ENCODE measurements at regions not wholly inside any gene's neighbourhood (a gene's known extent, or its start where the extent isn't known, plus 50 kb on each side); places are given as distances from the start of the nearest gene placed in this dataset.

- ChIA-PET CTCF (no interaction called here), POLR2A (ENCODE audit: unreplicated experiment) (no interaction called here)
- Histone ChIP-seq H2AK5ac (ENCODE audit: low read depth, low read length) (peak overlapping the region; percentile 89), H3K9me3 (ENCODE audit: control insufficient read depth, insufficient read depth, low read length) (no peaks in the 10 kb centered on the region), H4K20me1 (ENCODE audit: insufficient read depth, low read length) (peaks cover 3% of the 10 kb centered on the region; the same call in 1 of the 2 replicates), H4K8ac (ENCODE audit: low read depth in 2 of 2, low read length in 2 of 2) (0 out of 4 replicates have a peak overlapping the region, but pooled peaks of 1 of the 2 experiments have one; percentile 39), H3K4me1 (ENCODE audit: control insufficient read depth, insufficient read depth, low read length) (peaks cover 4% of the 10 kb centered on the region; the same call in 1 of the 2 replicates), H4K5ac (ENCODE audit: low read depth, low read length) (no peak overlapping the region), H2BK15ac (ENCODE audit: low read depth, low read length) (peak overlapping the region; percentile 81; the same call in 1 of the 3 replicates), H3K27me3 (ENCODE audit: control insufficient read depth, insufficient read depth, low read length) (no peaks in the 10 kb centered on the region), H3K9ac (ENCODE audit: low read depth, low read length) (no peak overlapping the region), H3K23ac (ENCODE audit: low read depth, low read length) (no peak overlapping the region), H2AFZ (replicated peaks; ENCODE audit: low read length, poor library complexity) (no peak overlapping the region), H2BK20ac (ENCODE audit: low read depth, low read length) (peak overlapping the region; percentile 82), H3K14ac (replicated peaks; ENCODE audit: low read depth, low read length) (no peak overlapping the region), H3K79me1 (ENCODE audit: low read depth in 1 of 2, low read length in 2 of 2) (no peaks in the 10 kb centered on the region), H3K4me3 (ENCODE audit: insufficient read depth, low read depth, low read length) (no peak overlapping the region), H3K56ac (ENCODE audit: extremely low read depth, insufficient read depth, low read length) (no peak overlapping the region), H2BK5ac (ENCODE audit: low read depth, low read length, poor library complexity, severe bottlenecking) (no peak overlapping the region), H4K91ac (ENCODE audit: insufficient read depth, low read depth, low read length) (peak overlapping the region; percentile 29; the same call in 1 of the 2 replicates), H2AK9ac (replicated peaks; ENCODE audit: low read depth, low read length, poor library complexity) (no peak overlapping the region), H2BK120ac (ENCODE audit: low read depth, low read length) (peak overlapping the region; percentile 71), H3K18ac (ENCODE audit: low read depth, low read length) (no peak overlapping the region), H3K4me2 (ENCODE audit: low read depth, low read length) (no peak overlapping the region), H3K4ac (ENCODE audit: low read depth, low read length) (peak overlapping the region; percentile 28), H3K36me3 (ENCODE audit: control insufficient read depth, insufficient read depth, low read length) (no peaks in the 10 kb centered on the region), H3K9me1 (ENCODE audit: insufficient read depth, low read length) (peaks cover 4% of the 10 kb centered on the region), H3K27ac (ENCODE audit: insufficient read depth, low read length) (no peak overlapping the region)
- TF ChIP-seq NFE2L2 (IDR thresholded peaks at IDR 0.05; ENCODE audit: low read depth, low read length) (no peak), CEBPB (IDR thresholded peaks at IDR 0.05; ENCODE audit: low read depth, low read length) (no peak), RAD21 (IDR thresholded peaks at IDR 0.05; ENCODE audit: low read length) (no peak), RCOR1 (IDR thresholded peaks at IDR 0.05; ENCODE audit: insufficient replicate concordance, low read length) (no peak), FOS (IDR thresholded peaks at IDR 0.05; ENCODE audit: low read depth, low read length) (no peak), CTCF (conservative IDR thresholded peaks at IDR 0.05; ENCODE audit: low read depth, low read length) (no peak), MXI1 (IDR thresholded peaks at IDR 0.05; ENCODE audit: borderline replicate concordance, low read depth, low read length) (no peak), MAZ (IDR thresholded peaks at IDR 0.05; ENCODE audit: borderline replicate concordance, low read depth, low read length) (no peak), POLR2A (IDR thresholded peaks at IDR 0.05; ENCODE audit: low read depth, low read length) (no peak), BHLHE40 (IDR thresholded peaks at IDR 0.05; ENCODE audit: low read depth, low read length) (no peak), ELK1 (IDR thresholded peaks at IDR 0.05; ENCODE audit: borderline replicate concordance, low read depth, low read length) (no peak), SMC3 (IDR thresholded peaks at IDR 0.05; ENCODE audit: low read depth, low read length) (no peak), RFX5 (IDR thresholded peaks at IDR 0.05; ENCODE audit: low read depth, low read length) (no peak), CHD1 (IDR thresholded peaks at IDR 0.05; ENCODE audit: low read depth, low read length) (no peak), USF2 (IDR thresholded peaks at IDR 0.05; ENCODE audit: low read depth, low read length) (no peak), MAFK (IDR thresholded peaks at IDR 0.05; ENCODE audit: low read depth, low read length) (no peak)
- intact Hi-C loops (cut with micrococcal nuclease) (loop anchor here (10.0 kb wide), 2 partner anchors 949 to 1239 kb away; partner anchors contain the start of genes FAM217B and PPP1R3D), dilution Hi-C loops (cut with HindIII; ENCODE audit: low sequenced_read_pairs, unreplicated experiment) (no loop called here), in situ Hi-C loops (cut with MboI; ENCODE audit: low sequenced_read_pairs) (no loop called here)
- DNase-seq, result no peak
- WGBS, 2 experiments (ENCODE audit: extremely low coverage in 2 of 2, insufficient read length in 1 of 2), result 88% methylated on average over 3 of the region's 9 CpGs; no CpG with 5 or more reads in 1 of the 2 experiments
- no TSS peak for BruUV-seq (replicated peaks)
- no peak for ATAC-seq (ENCODE audit: low read depth)
Observed at GRCh38 chr20:61184194-61184593, 67.9 kb upstream of the CDH4 start.
